ENCODE measurements at regions not wholly inside any gene's neighbourhood (a gene's known extent, or its start where the extent isn't known, plus 50 kb on each side); places are given as distances from the start of the nearest gene placed in this dataset.

DNA sequence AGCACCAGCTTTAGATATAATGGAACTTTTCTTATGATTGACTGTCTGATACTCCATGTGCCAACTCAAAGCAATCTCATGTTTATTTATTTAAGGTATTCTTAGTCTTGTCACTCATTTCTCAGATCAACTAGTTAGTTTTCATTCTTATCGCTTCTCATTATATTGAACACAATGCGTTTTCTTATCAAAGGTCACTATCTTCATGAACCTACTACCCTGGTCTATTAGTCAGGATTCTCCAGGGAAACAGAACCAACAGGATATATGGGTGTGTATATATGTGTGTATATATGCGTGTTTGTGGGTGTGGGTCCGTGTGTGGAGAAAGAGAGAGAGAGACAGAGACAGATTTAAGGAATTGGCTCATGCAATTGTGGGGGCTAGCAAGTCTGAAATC lies 619.9 kb downstream of the ZEB2 start:
- Histone ChIP-seq H3K36me3 (no peaks in the 10 kb centered on the region), H3K27ac (no peak overlapping the region), H3K9me3 (no peaks in the 10 kb centered on the region), H3K27me3 (no peaks in the 10 kb centered on the region), H3K4me1 (no peaks in the 10 kb centered on the region), H3K4me3 (no peak overlapping the region)
- TF ChIP-seq, protein P1, sequence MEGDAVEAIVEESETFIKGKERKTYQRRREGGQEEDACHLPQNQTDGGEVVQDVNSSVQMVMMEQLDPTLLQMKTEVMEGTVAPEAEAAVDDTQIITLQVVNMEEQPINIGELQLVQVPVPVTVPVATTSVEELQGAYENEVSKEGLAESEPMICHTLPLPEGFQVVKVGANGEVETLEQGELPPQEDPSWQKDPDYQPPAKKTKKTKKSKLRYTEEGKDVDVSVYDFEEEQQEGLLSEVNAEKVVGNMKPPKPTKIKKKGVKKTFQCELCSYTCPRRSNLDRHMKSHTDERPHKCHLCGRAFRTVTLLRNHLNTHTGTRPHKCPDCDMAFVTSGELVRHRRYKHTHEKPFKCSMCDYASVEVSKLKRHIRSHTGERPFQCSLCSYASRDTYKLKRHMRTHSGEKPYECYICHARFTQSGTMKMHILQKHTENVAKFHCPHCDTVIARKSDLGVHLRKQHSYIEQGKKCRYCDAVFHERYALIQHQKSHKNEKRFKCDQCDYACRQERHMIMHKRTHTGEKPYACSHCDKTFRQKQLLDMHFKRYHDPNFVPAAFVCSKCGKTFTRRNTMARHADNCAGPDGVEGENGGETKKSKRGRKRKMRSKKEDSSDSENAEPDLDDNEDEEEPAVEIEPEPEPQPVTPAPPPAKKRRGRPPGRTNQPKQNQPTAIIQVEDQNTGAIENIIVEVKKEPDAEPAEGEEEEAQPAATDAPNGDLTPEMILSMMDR (IDR thresholded peaks at IDR 0.05) = no peak
- DNase-seq (ENCODE audit: low spot score) = no peak

DNA sequence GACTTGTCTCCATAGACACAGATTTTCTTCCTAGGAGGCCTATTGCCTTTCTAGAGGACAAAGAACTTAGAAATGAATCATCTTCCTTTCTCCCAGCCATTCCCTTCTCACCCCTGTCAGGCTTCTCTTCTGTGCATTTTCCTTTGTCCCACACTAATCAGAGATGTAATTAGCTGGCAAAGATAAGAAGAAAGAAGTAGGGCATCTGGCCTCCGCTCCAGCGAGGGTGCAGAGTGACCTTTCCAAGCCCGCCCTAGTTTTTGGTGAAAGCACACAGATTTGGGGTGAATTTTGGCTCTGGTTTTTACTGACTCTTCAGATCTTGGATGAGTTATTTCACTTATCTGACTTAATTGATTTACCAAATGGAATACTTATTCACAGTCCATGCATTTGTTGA lies 626.5 kb downstream of the ZEB2 start:
- DNase-seq (ENCODE audit: low spot score) = no peak
- Histone ChIP-seq H3K4me1 (no peaks in the 10 kb centered on the region), H3K9me3 (no peaks in the 10 kb centered on the region), H3K36me3 (no peaks in the 10 kb centered on the region), H3K27me3 (no peaks in the 10 kb centered on the region), H3K27ac (no peak overlapping the region), H3K4me3 (no peak overlapping the region)
- TF ChIP-seq, protein P1 (IDR thresholded peaks at IDR 0.05) = no peak

DNA sequence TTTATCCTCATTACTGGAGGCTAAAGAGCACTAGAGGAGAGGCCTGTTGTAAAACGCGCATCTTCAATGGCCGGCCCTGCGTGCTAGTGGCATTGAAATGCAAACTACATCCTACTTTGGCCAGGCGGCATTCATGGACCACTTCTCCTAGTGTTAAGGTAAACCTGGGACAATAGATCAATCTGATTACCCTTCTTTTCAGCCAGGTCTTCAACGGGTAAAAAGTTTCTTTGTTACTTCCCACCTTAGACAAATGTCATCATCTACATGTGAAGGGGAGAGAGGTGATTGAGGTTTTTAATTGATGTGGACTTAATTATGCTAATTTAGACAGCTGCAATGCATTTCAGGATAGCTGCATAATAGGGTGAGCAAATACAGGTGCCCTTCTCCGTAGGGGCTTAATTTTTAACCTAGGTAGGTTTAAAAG lies 628.0 kb downstream of the ZEB2 start:
- no peak for DNase-seq (ENCODE audit: low spot score)
- Histone ChIP-seq H3K9me3 (no peaks in the 10 kb centered on the region), H3K4me3 (no peak overlapping the region), H3K36me3 (no peaks in the 10 kb centered on the region), H3K27ac (no peak overlapping the region), H3K27me3 (no peaks in the 10 kb centered on the region), H3K4me1 (no peaks in the 10 kb centered on the region)
- TF ChIP-seq, protein P1 (IDR thresholded peaks at IDR 0.05) = no peak

DNA sequence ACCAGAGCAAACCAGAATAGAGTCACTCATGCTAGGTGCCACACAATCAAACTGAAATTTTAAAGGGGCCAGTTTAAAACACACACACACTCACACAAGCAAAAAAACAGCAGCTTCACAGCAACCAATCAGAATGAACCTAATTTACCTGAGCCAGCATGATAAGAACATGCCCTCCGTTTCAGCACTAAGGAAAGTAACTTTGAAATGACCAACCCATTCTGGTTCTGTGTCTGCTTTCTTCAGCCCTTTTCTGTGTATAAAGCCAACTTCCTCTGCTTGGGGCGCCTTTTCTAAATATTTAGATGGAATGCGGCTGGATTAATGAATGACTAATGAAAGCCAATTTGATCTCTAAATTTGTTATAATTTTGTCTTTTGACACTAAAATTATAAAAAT lies 629.1 kb downstream of the ZEB2 start:
- H3K27me3 ChIP-seq = no peaks in the 10 kb centered on the region
- H3K4me3 ChIP-seq = no peak overlapping the region
- TF ChIP-seq, protein P1 (IDR thresholded peaks at IDR 0.05) = no peak
- H3K27ac ChIP-seq = no peak overlapping the region
- no peaks in the 10 kb centered on the region for H3K36me3 ChIP-seq
- no peaks in the 10 kb centered on the region for H3K9me3 ChIP-seq
- DNase-seq (ENCODE audit: low spot score) = no peak
- H3K4me1 ChIP-seq = no peaks in the 10 kb centered on the region

DNA sequence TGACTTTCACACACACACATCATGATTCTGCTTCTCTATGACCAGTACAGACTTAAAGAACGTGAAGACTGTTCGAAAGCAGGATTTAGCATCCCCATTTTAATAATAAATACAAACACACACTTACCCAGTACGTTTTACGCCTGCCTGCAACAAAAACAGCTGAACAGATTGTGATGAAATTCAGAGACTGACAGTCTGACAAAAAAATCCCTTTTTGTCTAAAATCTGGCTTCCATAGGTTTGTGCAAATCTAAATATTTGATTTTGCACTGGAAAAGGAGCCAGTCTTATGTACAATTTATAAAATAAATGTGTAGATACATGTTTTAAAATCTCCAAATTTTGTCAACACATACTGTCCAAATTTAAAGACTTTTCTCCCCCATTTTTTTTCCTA lies 630.7 kb downstream of the ZEB2 start:
- no peak overlapping the region for H3K4me3 ChIP-seq
- H3K27me3 ChIP-seq = no peaks in the 10 kb centered on the region
- TF ChIP-seq, protein P1 (IDR thresholded peaks at IDR 0.05) = no peak
- DNase-seq (ENCODE audit: low spot score) = no peak
- no peak overlapping the region for H3K27ac ChIP-seq
- no peaks in the 10 kb centered on the region for H3K36me3 ChIP-seq
- no peaks in the 10 kb centered on the region for H3K4me1 ChIP-seq
- H3K9me3 ChIP-seq = no peaks in the 10 kb centered on the region

DNA sequence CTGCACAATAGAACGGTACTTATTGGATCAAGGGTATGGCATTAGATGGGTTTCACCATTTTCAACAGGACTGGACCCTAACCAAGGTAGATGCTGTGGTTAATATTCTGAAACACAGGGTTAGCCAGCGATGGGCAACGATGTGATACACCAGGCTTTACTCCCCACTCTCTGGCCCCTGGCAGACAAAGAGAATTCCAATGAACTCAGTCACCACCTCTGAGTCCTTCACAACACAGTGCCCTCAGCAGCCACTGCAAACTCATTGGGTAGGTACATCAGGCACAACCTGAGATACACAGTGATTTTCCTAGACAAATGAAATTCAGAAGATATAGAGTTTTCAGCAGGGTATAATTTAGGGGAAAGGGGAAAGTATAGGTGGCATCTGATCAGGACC lies 634.5 kb downstream of the ZEB2 start:
- TF ChIP-seq, protein P1 (IDR thresholded peaks at IDR 0.05) = no peak
- DNase-seq (ENCODE audit: low spot score) = no peak
- Histone ChIP-seq H3K9me3 (no peaks in the 10 kb centered on the region), H3K4me1 (no peaks in the 10 kb centered on the region), H3K36me3 (no peaks in the 10 kb centered on the region), H3K27ac (no peak overlapping the region), H3K27me3 (no peaks in the 10 kb centered on the region), H3K4me3 (no peak overlapping the region)
